Endothelial cell of umbilical vein (primary cell): ENCODE measurements at regions not wholly inside any gene's neighbourhood (a gene's known extent, or its start where the extent isn't known, plus 50 kb on each side); places are given as distances from the start of the nearest gene placed in this dataset.

Experiments used
- BruUV-seq: library from RNA; stranded (reverse); fragments of 400-500 nt; replicated peaks from 2 replicates; lab custom pipeline; 2021; lab: Mats Ljungman, UMichigan
- CTCF ChIA-PET: fragments of 300-600, 350-600 bp; sonication (Branson Sonifier 250); formaldehyde crosslinking; loops from one replicate; lab custom pipeline; 2021; ENCODE audit warnings: antibody characterized with exemption, inconsistent platforms; lab: Charles Lee
- POLR2A ChIA-PET: fragments of 300-600, 350-600 bp; sonication (Branson Sonifier 250); formaldehyde crosslinking; loops from one replicate; lab custom pipeline; 2021; ENCODE audit warnings: antibody characterized with exemption, inconsistent platforms; lab: Charles Lee
- DNase-seq: peaks from one replicate; pipeline ENCODE4 v3.0.0-alpha.2; 2011; ENCODE audit warnings: low read depth, low spot score
- FAIRE-seq: peaks from 2 replicates; lab custom pipeline; 2011; peaks lifted over from hg19 to GRCh38; lab: Jason Lieb, UNC
- H2AFZ ChIP-seq: 2 replicates; pipeline ENCODE4 v1.6.0; 2012; ENCODE audit warnings: low read depth, low read length, control low read depth, inconsistent platforms
- H3K27ac ChIP-seq: 2 replicates; pipeline ENCODE4 v1.5.1; 2011; ENCODE audit warnings: low read depth, mild to moderate bottlenecking, control low read depth, low read length, moderate library complexity; ENCODE audit not compliant: insufficient read depth
- H3K27me3 ChIP-seq, 2 experiments: 2 replicates each; pipeline versions ENCODE4 v1.6.0 to v1.6.1; 2011; ENCODE audit warnings: low read length in 2 of 2, mixed read lengths in 1 of 2; ENCODE audit not compliant: control insufficient read depth in 2 of 2, insufficient read depth in 2 of 2
- H3K36me3 ChIP-seq, 2 experiments: 2 replicates in 1 of 2; 3 replicates in 1 of 2; pipeline ENCODE4 v1.5.1; 2011; ENCODE audit warnings: low read length in 2 of 2, mild to moderate bottlenecking in 1 of 2, moderate library complexity in 1 of 2; ENCODE audit not compliant: control insufficient read depth in 2 of 2, insufficient read depth in 2 of 2; ENCODE audit errors: extremely low read depth in 1 of 2
- H3K4me1 ChIP-seq: 3 replicates; pipeline ENCODE4 v1.5.1; 2011; ENCODE audit warnings: mild to moderate bottlenecking, low read length; ENCODE audit not compliant: control insufficient read depth, insufficient read depth; ENCODE audit errors: extremely low read depth
- H3K4me2 ChIP-seq: 2 replicates; pipeline ENCODE4 v1.6.1; 2011; ENCODE audit warnings: low read length, control low read depth, mixed read lengths; ENCODE audit not compliant: insufficient read depth
- H3K4me3 ChIP-seq, 3 experiments: fragments of 200-600 bp in 1 of 3; sonication (generic), shearing (Covaris generic) in 1 of 3; replicated peaks in 1 of 3; 2 replicates each; pipeline ENCODE4 v1.5.1; 2011 to 2016; ENCODE audit warnings: control low read depth in 3 of 3, low read length in 3 of 3, mild to moderate bottlenecking in 2 of 3, inconsistent platforms in 1 of 3, low read depth in 1 of 3, moderate library complexity in 1 of 3; ENCODE audit not compliant: insufficient read depth in 1 of 3
- H3K79me2 ChIP-seq: 2 replicates; pipeline ENCODE4 v1.6.0; 2012; ENCODE audit warnings: low read length, inconsistent platforms; ENCODE audit not compliant: control insufficient read depth, insufficient read depth
- H3K9ac ChIP-seq: replicated peaks from 2 replicates; pipeline ENCODE3; 2011; ENCODE audit warnings: low read length, control low read depth; ENCODE audit not compliant: insufficient read depth; ENCODE audit errors: extremely low read depth
- H3K9me1 ChIP-seq: replicated peaks from 3 replicates; pipeline ENCODE4 v1.6.0; 2011; ENCODE audit warnings: mild to moderate bottlenecking, low read length; ENCODE audit not compliant: control insufficient read depth, insufficient read depth; ENCODE audit errors: extremely low read depth
- H3K9me3 ChIP-seq: replicated peaks from 2 replicates; pipeline ENCODE4 v1.5.1; 2012; ENCODE audit warnings: low read length, inconsistent platforms; ENCODE audit not compliant: control insufficient read depth, insufficient read depth
- H4K20me1 ChIP-seq: replicated peaks from 2 replicates; pipeline ENCODE3; 2011; ENCODE audit warnings: mild to moderate bottlenecking, low read length; ENCODE audit not compliant: control insufficient read depth, insufficient read depth; ENCODE audit errors: extremely low read depth
- CTCF ChIP-seq, 2 donors: IDR thresholded peaks; 1 replicate in 1 of 2; 2 replicates in 1 of 2; pipeline ENCODE4 v1.5.1; 2011; ENCODE audit warnings: low read length in 2 of 2, mild to moderate bottlenecking in 2 of 2, moderate library complexity in 2 of 2, control low read depth in 1 of 2, inconsistent platforms in 1 of 2, low read depth in 1 of 2; ENCODE audit not compliant: insufficient read depth in 1 of 2; ENCODE audit errors: extremely low read depth in 1 of 2
- FOS ChIP-seq: IDR thresholded peaks from 2 replicates; pipeline ENCODE4 v1.6.1; 2011; ENCODE audit warnings: mild to moderate bottlenecking, low read length, moderate library complexity, borderline replicate concordance; ENCODE audit not compliant: insufficient read depth
- GATA2 ChIP-seq: IDR thresholded peaks from 2 replicates; pipeline ENCODE4 v1.7.0; 2011; ENCODE audit warnings: low read depth, mild to moderate bottlenecking, moderate library complexity, mixed read lengths, low read length; ENCODE audit not compliant: insufficient read length, insufficient read depth
- JUN ChIP-seq: IDR thresholded peaks from 2 replicates; pipeline ENCODE4 v1.6.1; 2011; ENCODE audit warnings: borderline replicate concordance, low read depth; ENCODE audit not compliant: insufficient read length, insufficient read depth
- MAX ChIP-seq: IDR thresholded peaks from 2 replicates; pipeline ENCODE4 v1.6.1; 2011; ENCODE audit not compliant: insufficient read depth, insufficient read length
- POLR2A ChIP-seq: IDR thresholded peaks from 2 replicates; pipeline ENCODE4 v1.6.1; 2012; ENCODE audit warnings: low read depth, mild to moderate bottlenecking, control low read depth, low read length
- POLR2AphosphoS5 ChIP-seq: IDR thresholded peaks from 2 replicates; pipeline ENCODE4 v1.6.1; 2012; ENCODE audit warnings: low read depth, mild to moderate bottlenecking, control low read depth, low read length, moderate library complexity; ENCODE audit not compliant: insufficient read depth
- dilution Hi-C: fragments of 300-500 bp; cut with MboI; formaldehyde crosslinking; loops from one replicate; pipeline ENCODE4 v1.15.0; 2019; ENCODE audit warnings: low sequenced_read_pairs; ENCODE audit not compliant: extremely low pct_ligation_motif_present
- intact Hi-C: fragments of 100-400 bp; cut with micrococcal nuclease; formaldehyde crosslinking; loops from one replicate; pipeline ENCODE4 v1.10.0; 2022

- Histone ChIP-seq H3K27ac (no peak overlapping the region), H3K9me3 (no peaks in the 10 kb centered on the region), H3K9ac (no peak overlapping the region), H4K20me1 (no peaks in the 10 kb centered on the region), H3K79me2 (no peaks in the 10 kb centered on the region), H3K4me1 (no peaks in the 10 kb centered on the region), H3K4me3 (no peak overlapping the region), H3K27me3 (no peaks in the 10 kb centered on the region), H3K36me3 (no peaks in the 10 kb centered on the region), H2AFZ (no peak overlapping the region), H3K4me2 (no peak overlapping the region), H3K9me1 (no peaks in the 10 kb centered on the region)
- dilution Hi-C loops, result no loop called here
- POLR2A ChIA-PET, result no interaction called here
- intact Hi-C loops, result no loop called here
- CTCF ChIA-PET, result interaction anchor here (2.2 kb wide), 1 partner anchor 8 kb away, joined by 11 read pairs; no protein-coding TSS in a partner anchor
- TF ChIP-seq FOS (no peak), MAX (no peak), POLR2AphosphoS5 (no peak), JUN (no peak), CTCF (IDR thresholded peaks at IDR 0.05; ENCODE audit: extremely low read depth in 1 of 2, insufficient read depth in 1 of 2, low read depth in 1 of 2, low read length in 2 of 2) (no peak), POLR2A (no peak), GATA2 (no peak)
- FAIRE-seq (no peak), DNase-seq (no peak)
- BruUV-seq, result no TSS peak
These were observed 65.7 kb upstream of the FOXC1 start for GRCh38 chr6:1544000-1544399.
